ENCODE measurements at regions not wholly inside any gene's neighbourhood (a gene's known extent, or its start where the extent isn't known, plus 50 kb on each side); places are given as distances from the start of the nearest gene placed in this dataset.

DNA sequence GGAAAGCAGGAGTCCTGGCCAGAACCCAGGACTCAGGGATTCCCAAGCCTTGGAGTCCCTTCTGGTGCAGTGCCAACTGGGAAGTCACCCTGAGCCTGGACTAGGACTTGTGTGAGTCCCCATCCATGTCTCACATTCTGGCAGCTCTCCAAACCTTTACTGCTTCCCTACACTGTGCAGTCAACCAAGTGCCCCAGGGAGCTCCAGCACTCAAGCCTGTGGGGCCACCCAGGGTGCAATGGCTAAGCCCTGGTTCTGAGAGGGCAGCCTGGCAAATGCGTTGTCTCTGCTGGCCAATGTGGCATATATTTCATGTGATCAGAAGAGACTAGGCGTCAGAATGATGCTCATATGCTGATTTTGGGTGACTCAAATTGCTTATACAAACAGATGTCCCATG lies 223.4 kb downstream of the SP3 start:
- TF ChIP-seq POLR2AphosphoS5 (IDR thresholded peaks at IDR 0.05; ENCODE audit: low read depth, low read length): no peak
- no peak for TF ChIP-seq POLR2A (IDR thresholded peaks at IDR 0.05; ENCODE audit: low read depth, low read length)

Data from GM12892 (cell line).